ENCODE measurements at regions not wholly inside any gene's neighbourhood (a gene's known extent, or its start where the extent isn't known, plus 50 kb on each side); places are given as distances from the start of the nearest gene placed in this dataset.
"Not testable (repeated sequence)": the region's sequence is repeated elsewhere in the genome, so short reads cannot be mapped to it uniquely, and the experiment has no call there.

- not testable (repeated sequence) for TF ChIP-seq REST (IDR thresholded peaks at IDR 0.05; ENCODE audit: low read depth, low read length); EZH2phosphoT487 (IDR thresholded peaks at IDR 0.05; ENCODE audit: borderline replicate concordance, low read depth); CTCF (IDR thresholded peaks at IDR 0.05); TAF1 (IDR thresholded peaks at IDR 0.05; ENCODE audit: borderline replicate concordance, low read depth, low read length)
Measured at GRCh38 chr2:2894011-2894410, 483.6 kb downstream of the EIPR1 start.
